Activated CD8-positive, alpha-beta memory T cell treated with anti-CD3 and anti-CD28 coated beads for 1 hour (primary cell): ENCODE measurements at regions not wholly inside any gene's neighbourhood (a gene's known extent, or its start where the extent isn't known, plus 50 kb on each side); places are given as distances from the start of the nearest gene placed in this dataset.

Experiments used
- DNase-seq, 2 donors: peaks; one replicate each; pipeline ENCODE4 v3.0.0-alpha.2; 2020; ENCODE audit warnings: low read depth in 1 of 2; ENCODE audit errors: extremely low read depth in 1 of 2

GRCh38 chr17:77853191-77853977, 105.1 kb upstream of the TNRC6C start:
- DNase-seq = no peak

GRCh38 chr17:77854083-77854758, 104.3 kb upstream of the TNRC6C start:
- DNase-seq = no peak

- DNase-seq = no peak
Measured at GRCh38 chr17:77854759-77855745, 103.5 kb upstream of the TNRC6C start.

GRCh38 chr17:77856551-77857305, 101.8 kb upstream of the TNRC6C start:
- no peak for DNase-seq

GRCh38 chr17:77857306-77857555, 101.3 kb upstream of the TNRC6C start:
- no peak for DNase-seq

- no peak for DNase-seq
Measured at GRCh38 chr17:77857613-77858012, 100.9 kb upstream of the TNRC6C start.

GRCh38 chr17:77858291-77859034, 100.0 kb upstream of the TNRC6C start:
- DNase-seq = no peak

- DNase-seq = no peak
Measured at GRCh38 chr17:77859035-77859810, 99.3 kb upstream of the TNRC6C start.

- DNase-seq = no peak
Measured at GRCh38 chr17:77861133-77861695, 97.3 kb upstream of the TNRC6C start.

GRCh38 chr17:77861981-77862645, 96.4 kb upstream of the TNRC6C start:
- no peak for DNase-seq

- no peak for DNase-seq
Measured at GRCh38 chr17:77862890-77863813, 95.4 kb upstream of the TNRC6C start.

GRCh38 chr17:77863814-77864161, 94.7 kb upstream of the TNRC6C start:
- no peak for DNase-seq

- no peak for DNase-seq
Measured at GRCh38 chr17:77864234-77865111, 94.0 kb upstream of the TNRC6C start.

GRCh38 chr17:77865112-77865611, 93.3 kb upstream of the TNRC6C start:
- no peak for DNase-seq

- no peak for DNase-seq
Measured at GRCh38 chr17:77865716-77866115, 92.8 kb upstream of the TNRC6C start.

- DNase-seq = no peak
Measured at GRCh38 chr17:77867308-77867781, 91.2 kb upstream of the TNRC6C start.
